Mucosa of gallbladder (tissue), 1 donor: ENCODE measurements at regions not wholly inside any gene's neighbourhood (a gene's known extent, or its start where the extent isn't known, plus 50 kb on each side); places are given as distances from the start of the nearest gene placed in this dataset.
"Not testable (repeated sequence)": the region's sequence is repeated elsewhere in the genome, so short reads cannot be mapped to it uniquely, and the experiment has no call there.

ENCODE experiments used
- DNase-seq: peaks from one replicate; pipeline ENCODE4 v3.0.0-alpha.2; 2020; ENCODE audit warnings: low spot score
- donor health status: DM: no; HTN: no; CAD: no.

GRCh38 chr3:3447641-3448040 is 268.1 kb upstream of the CRBN start:
- no peak for DNase-seq

GRCh38 chr3:3446251-3446650 is 266.8 kb upstream of the CRBN start:
- no peak for DNase-seq

- DNase-seq: no peak
Observed at GRCh38 chr3:3443482-3443881, 264.0 kb upstream of the CRBN start.

GRCh38 chr3:3433711-3434110 is 254.2 kb upstream of the CRBN start:
- no peak for DNase-seq

- no peak for DNase-seq
Observed at GRCh38 chr3:3429841-3430240, 250.3 kb upstream of the CRBN start.

- not testable (repeated sequence) for DNase-seq
Observed at GRCh38 chr3:3407707-3408106, 228.2 kb upstream of the CRBN start.

GRCh38 chr3:3405131-3405530 is 225.6 kb upstream of the CRBN start:
- DNase-seq: no peak

GRCh38 chr3:3403700-3404099 is 224.2 kb upstream of the CRBN start:
- DNase-seq: no peak

- no peak for DNase-seq
Observed at GRCh38 chr3:3392946-3393345, 213.5 kb upstream of the CRBN start.

GRCh38 chr3:3383461-3383860 is 204.0 kb upstream of the CRBN start:
- DNase-seq: no peak

- DNase-seq: no peak
Observed at GRCh38 chr3:3372210-3372777, 192.8 kb upstream of the CRBN start.

GRCh38 chr3:3368306-3368705 is 188.8 kb upstream of the CRBN start:
- DNase-seq: no peak

- DNase-seq: no peak
Observed at GRCh38 chr3:3366386-3366785, 186.9 kb upstream of the CRBN start.

- no peak for DNase-seq
Observed at GRCh38 chr3:3365716-3366115, 186.2 kb upstream of the CRBN start.

- DNase-seq: no peak
Observed at GRCh38 chr3:3356846-3357245, 177.4 kb upstream of the CRBN start.

- no peak for DNase-seq
Observed at GRCh38 chr3:3355442-3355841, 176.0 kb upstream of the CRBN start.

- no peak for DNase-seq
Observed at GRCh38 chr3:3353153-3353552, 173.7 kb upstream of the CRBN start.

- no peak for DNase-seq
Observed at GRCh38 chr3:3351226-3351625, 171.7 kb upstream of the CRBN start.

GRCh38 chr3:3347056-3347455 is 167.6 kb upstream of the CRBN start:
- not testable (repeated sequence) for DNase-seq

- no peak for DNase-seq
Observed at GRCh38 chr3:3346556-3346955, 167.1 kb upstream of the CRBN start.

GRCh38 chr3:3342141-3342540 is 162.7 kb upstream of the CRBN start:
- no peak for DNase-seq

GRCh38 chr3:3340965-3341895 is 161.7 kb upstream of the CRBN start:
- no peak for DNase-seq

- DNase-seq: no peak
Observed at GRCh38 chr3:3340526-3340925, 161.0 kb upstream of the CRBN start.
